ENCODE measurements at regions not wholly inside any gene's neighbourhood (a gene's known extent, or its start where the extent isn't known, plus 50 kb on each side); places are given as distances from the start of the nearest gene placed in this dataset.

DNA sequence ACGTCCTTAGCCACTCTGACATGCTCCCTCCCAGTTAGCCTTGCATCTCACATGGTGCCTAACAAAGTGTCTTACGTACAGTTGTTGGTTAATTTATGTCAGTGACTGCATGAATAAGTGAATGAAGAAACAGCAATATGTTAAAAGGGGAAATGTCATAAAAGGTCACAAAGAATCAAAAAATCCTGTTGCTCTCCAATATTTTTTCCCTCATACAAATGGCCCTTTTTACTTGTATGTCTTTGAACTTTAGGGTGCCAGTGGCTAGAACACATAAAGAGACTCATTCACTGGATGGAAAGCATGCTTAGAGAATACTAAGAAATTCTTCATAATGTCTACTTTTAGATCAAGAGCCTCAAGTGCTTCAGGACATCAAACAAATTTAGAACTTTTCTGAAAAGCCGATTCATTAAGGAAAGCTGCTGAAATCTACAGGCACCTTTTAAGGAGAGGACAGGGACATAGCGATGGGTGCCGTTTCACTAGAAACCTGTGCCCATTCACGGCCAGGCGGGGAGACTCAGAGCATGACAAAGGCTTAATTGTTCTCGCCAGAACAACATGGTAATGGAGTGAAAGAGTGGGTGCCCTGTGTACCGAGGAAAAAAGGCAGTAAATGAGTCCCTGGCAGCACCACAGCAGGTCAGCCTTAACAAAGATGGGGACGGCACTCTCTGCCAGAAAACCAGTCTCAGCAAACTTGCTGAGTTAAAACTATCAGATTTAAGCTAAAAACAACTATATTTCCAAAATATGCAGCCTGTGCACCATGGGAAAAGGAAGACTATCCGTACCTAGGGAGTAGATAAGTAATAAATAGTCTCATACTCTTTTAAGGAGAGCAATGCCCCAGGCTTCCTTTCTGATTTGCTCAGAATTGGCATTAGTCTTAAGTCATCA is 71.6 kb upstream of the SPTBN1 start:
- ChIA-PET CTCF (ENCODE audit: low intra/inter-chr PET ratio, low total read pairs) (no interaction called here), POLR2A (no interaction called here)
- Histone ChIP-seq H3K36me3 (replicated peaks in 1 of 2; ENCODE audit: control insufficient read depth in 1 of 2, insufficient read depth in 2 of 2, low read length in 2 of 2) (no peaks in the 10 kb centered on the region), H3K4me2 (ENCODE audit: low read depth, low read length) (peak overlapping the region; percentile 75), H3K4me3 (replicated peaks in 1 of 3; ENCODE audit: insufficient read depth in 1 of 3, low read depth in 2 of 3, low read length in 3 of 3) (peak overlapping the region in 2 of 3 experiments; percentile 17 to 26; a peak in 2 of 6 replicates), H2AFZ (ENCODE audit: low read length) (peak overlapping the region; percentile 10), H3K4me1 (ENCODE audit: insufficient read depth, low read length) (peaks cover 15% of the 10 kb centered on the region), H3K9me3 (ENCODE audit: low read length) (no peaks in the 10 kb centered on the region), H3K27ac (ENCODE audit: extremely low read length, insufficient read depth, low read length) (no peak overlapping the region), H4K20me1 (ENCODE audit: insufficient read depth, low read length) (no peaks in the 10 kb centered on the region), H3K27me3 (ENCODE audit: control insufficient read depth in 1 of 2, insufficient read depth in 2 of 2, low read length in 2 of 2) (peaks cover 0 to under 1% of the 10 kb centered on the region in 2 experiments; a peak in 2 of 5 replicates), H3K79me2 (ENCODE audit: insufficient read depth, low read length) (no peaks in the 10 kb centered on the region), H3K9ac (ENCODE audit: insufficient read depth, low read depth, low read length) (no peak overlapping the region)
- in situ Hi-C loops (cut with HindIII; ENCODE audit: extremely low pct_ligation_motif_present, low pct_unique_long_range_greater_than_20kb): no loop called here
- DNase-seq (ENCODE audit: low spot score): peak; percentile 53
- intact Hi-C loops (cut with micrococcal nuclease; ENCODE audit: unreplicated experiment): no loop called here
- FAIRE-seq: no peak
- 19% methylated on average over 11 of the region's 11 CpGs for WGBS (ENCODE audit: low lambda C conversion rate)
- peak; percentile 89 for ATAC-seq
- BruUV-seq (replicated peaks): no TSS peak
- TF ChIP-seq SOX6 (IDR thresholded peaks at IDR 0.05): no peak
- peak; percentile 43; the same call in 1 of the 2 replicates for TF ChIP-seq SOX6 (CRISPR knock-in tag; IDR thresholded peaks at IDR 0.05)
- no peak for TF ChIP-seq HDAC1 (CRISPR knock-in tag; IDR thresholded peaks at IDR 0.05)
- TF ChIP-seq ZNF614 (CRISPR knock-in tag; IDR thresholded peaks at IDR 0.05; ENCODE audit: borderline replicate concordance): no peak
- TF ChIP-seq TBL1XR1 (IDR thresholded peaks at IDR 0.05; ENCODE audit: borderline replicate concordance, low read length, partially characterized antibody): no peak
- peak; percentile 40; the same call in 1 of the 2 replicates for TF ChIP-seq GATAD2A (CRISPR knock-in tag; IDR thresholded peaks at IDR 0.05)
- TF ChIP-seq REPIN1 (CRISPR knock-in tag; IDR thresholded peaks at IDR 0.05; ENCODE audit: borderline replicate concordance, low read depth): 0 out of 2 replicates have a peak, but pooled peaks have one; percentile 24
- TF ChIP-seq DNMT3B (CRISPR knock-in tag; conservative IDR thresholded peaks at IDR 0.05): no peak
- peak; percentile 25; the same call in 1 of the 2 replicates for TF ChIP-seq BCL6 (CRISPR knock-in tag; IDR thresholded peaks at IDR 0.05)
- 0 out of 2 replicates have a peak, but pooled peaks have one; percentile 33 for TF ChIP-seq HNRNPL (IDR thresholded peaks at IDR 0.05; ENCODE audit: low read depth, low read length)
- TF ChIP-seq, protein P1, sequence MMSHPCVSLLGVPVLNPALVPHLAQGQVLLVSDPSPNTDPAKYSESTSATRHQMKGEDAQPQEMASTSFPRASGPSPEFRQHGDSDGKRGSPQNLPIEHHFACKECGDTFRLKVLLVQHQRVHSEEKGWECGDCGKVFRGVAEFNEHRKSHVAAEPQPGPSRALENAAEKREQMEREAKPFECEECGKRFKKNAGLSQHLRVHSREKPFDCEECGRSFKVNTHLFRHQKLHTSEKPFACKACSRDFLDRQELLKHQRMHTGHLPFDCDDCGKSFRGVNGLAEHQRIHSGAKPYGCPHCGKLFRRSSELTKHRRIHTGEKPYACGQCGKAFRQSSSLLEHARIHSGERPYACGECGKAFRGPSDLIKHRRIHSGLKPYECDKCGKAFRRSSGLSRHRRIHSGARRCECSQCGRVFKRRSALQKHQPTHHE (CRISPR knock-in tag; IDR thresholded peaks at IDR 0.05; ENCODE audit: borderline replicate concordance): no peak
- TF ChIP-seq ZNF224 (CRISPR knock-in tag; IDR thresholded peaks at IDR 0.05): no peak
- no peak for TF ChIP-seq ZBTB3 (CRISPR knock-in tag; IDR thresholded peaks at IDR 0.05; ENCODE audit: borderline replicate concordance, low read depth)
- TF ChIP-seq, protein P2, sequence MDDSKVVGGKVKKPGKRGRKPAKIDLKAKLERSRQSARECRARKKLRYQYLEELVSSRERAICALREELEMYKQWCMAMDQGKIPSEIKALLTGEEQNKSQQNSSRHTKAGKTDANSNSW (CRISPR knock-in tag; IDR thresholded peaks at IDR 0.05; ENCODE audit: borderline replicate concordance): no peak
- TF ChIP-seq FOXA1 (IDR thresholded peaks at IDR 0.05): no peak
- peak; percentile 31; the same call in 1 of the 2 replicates for TF ChIP-seq FOXA1 (CRISPR knock-in tag; IDR thresholded peaks at IDR 0.05)
- no peak for TF ChIP-seq ZMYM4 (CRISPR knock-in tag; IDR thresholded peaks at IDR 0.05)
- no peak for TF ChIP-seq ZFP62 (CRISPR knock-in tag; IDR thresholded peaks at IDR 0.05)
- TF ChIP-seq, protein P3, sequence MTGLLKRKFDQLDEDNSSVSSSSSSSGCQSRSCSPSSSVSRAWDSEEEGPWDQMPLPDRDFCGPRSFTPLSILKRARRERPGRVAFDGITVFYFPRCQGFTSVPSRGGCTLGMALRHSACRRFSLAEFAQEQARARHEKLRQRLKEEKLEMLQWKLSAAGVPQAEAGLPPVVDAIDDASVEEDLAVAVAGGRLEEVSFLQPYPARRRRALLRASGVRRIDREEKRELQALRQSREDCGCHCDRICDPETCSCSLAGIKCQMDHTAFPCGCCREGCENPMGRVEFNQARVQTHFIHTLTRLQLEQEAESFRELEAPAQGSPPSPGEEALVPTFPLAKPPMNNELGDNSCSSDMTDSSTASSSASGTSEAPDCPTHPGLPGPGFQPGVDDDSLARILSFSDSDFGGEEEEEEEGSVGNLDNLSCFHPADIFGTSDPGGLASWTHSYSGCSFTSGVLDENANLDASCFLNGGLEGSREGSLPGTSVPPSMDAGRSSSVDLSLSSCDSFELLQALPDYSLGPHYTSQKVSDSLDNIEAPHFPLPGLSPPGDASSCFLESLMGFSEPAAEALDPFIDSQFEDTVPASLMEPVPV (CRISPR knock-in tag; IDR thresholded peaks at IDR 0.05): 0 out of 2 replicates have a peak, but pooled peaks have one; percentile 29
- TF ChIP-seq ZIK1 (CRISPR knock-in tag; IDR thresholded peaks at IDR 0.05; ENCODE audit: borderline replicate concordance, low read depth): no peak
- peak; percentile 17; the same call in 1 of the 2 replicates for TF ChIP-seq ATF1 (CRISPR knock-in tag; IDR thresholded peaks at IDR 0.05)
- TF ChIP-seq TAF15 (IDR thresholded peaks at IDR 0.05; ENCODE audit: low read depth, low read length, poor library complexity, severe bottlenecking): no peak

Measured in HepG2 (cell line).